WERI-Rb-1 (cell line): ENCODE measurements at regions not wholly inside any gene's neighbourhood (a gene's known extent, or its start where the extent isn't known, plus 50 kb on each side); places are given as distances from the start of the nearest gene placed in this dataset.

Experiments used
- DNase-seq: peaks from one replicate; pipeline ENCODE4 v3.0.0-alpha.2; 2020
- H3K27ac ChIP-seq: fragments of 250-450 bp; sonication (Bioruptor Pico); 2 replicates; pipeline ENCODE4 v1.5.1; 2020; ENCODE audit warnings: mild to moderate bottlenecking, moderate library complexity
- H3K27me3 ChIP-seq: fragments of 250-450 bp; sonication (Bioruptor Pico); 2 replicates; pipeline ENCODE4 v1.5.1; 2021; ENCODE audit warnings: mild to moderate bottlenecking, low read depth, moderate library complexity; ENCODE audit not compliant: insufficient read depth, severe bottlenecking
- H3K36me3 ChIP-seq: fragments of 250-450 bp; sonication (Bioruptor Pico); 2 replicates; pipeline ENCODE4 v1.5.1; 2020; ENCODE audit warnings: mild to moderate bottlenecking, moderate library complexity
- H3K4me3 ChIP-seq: 2 replicates; pipeline ENCODE4 v1.5.1; 2011; ENCODE audit warnings: low read depth, mild to moderate bottlenecking, control low read depth, low read length
- H3K9me3 ChIP-seq: fragments of 250-450 bp; sonication (Bioruptor Pico); 2 replicates; pipeline ENCODE4 v1.5.1; 2021; ENCODE audit warnings: mild to moderate bottlenecking, moderate library complexity; ENCODE audit not compliant: severe bottlenecking
- TF ChIP-seq, protein P1 (sequence below): IDR thresholded peaks from 2 replicates; pipeline ENCODE4 v1.5.1; 2011; ENCODE audit warnings: low read depth, mild to moderate bottlenecking, control low read depth, inconsistent platforms, low read length

DNA sequence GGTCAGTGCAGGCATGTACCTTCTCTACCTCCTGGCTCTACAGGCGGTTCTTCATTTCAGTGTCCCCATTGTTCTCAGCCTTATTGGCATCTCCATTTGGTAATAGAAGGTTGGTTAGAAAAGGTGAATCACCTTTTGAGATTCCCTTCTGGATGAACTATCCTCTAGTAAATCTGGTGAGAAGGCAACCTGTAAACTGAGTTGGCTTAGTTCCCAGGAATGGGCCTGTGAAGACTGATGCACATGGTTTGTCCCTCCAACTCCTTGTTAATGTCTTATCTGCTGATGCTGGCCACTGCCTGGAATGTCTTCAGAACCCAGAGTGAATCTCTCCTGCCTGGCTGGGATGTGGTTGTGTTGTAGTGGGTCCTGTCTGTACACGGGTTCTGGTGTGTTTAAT lies 143.4 kb upstream of the WDR1 start:
- no peaks in the 10 kb centered on the region for H3K27me3 ChIP-seq
- no peaks in the 10 kb centered on the region for H3K36me3 ChIP-seq
- H3K4me3 ChIP-seq: no peak overlapping the region
- no peaks in the 10 kb centered on the region for H3K9me3 ChIP-seq
- TF ChIP-seq, protein P1, sequence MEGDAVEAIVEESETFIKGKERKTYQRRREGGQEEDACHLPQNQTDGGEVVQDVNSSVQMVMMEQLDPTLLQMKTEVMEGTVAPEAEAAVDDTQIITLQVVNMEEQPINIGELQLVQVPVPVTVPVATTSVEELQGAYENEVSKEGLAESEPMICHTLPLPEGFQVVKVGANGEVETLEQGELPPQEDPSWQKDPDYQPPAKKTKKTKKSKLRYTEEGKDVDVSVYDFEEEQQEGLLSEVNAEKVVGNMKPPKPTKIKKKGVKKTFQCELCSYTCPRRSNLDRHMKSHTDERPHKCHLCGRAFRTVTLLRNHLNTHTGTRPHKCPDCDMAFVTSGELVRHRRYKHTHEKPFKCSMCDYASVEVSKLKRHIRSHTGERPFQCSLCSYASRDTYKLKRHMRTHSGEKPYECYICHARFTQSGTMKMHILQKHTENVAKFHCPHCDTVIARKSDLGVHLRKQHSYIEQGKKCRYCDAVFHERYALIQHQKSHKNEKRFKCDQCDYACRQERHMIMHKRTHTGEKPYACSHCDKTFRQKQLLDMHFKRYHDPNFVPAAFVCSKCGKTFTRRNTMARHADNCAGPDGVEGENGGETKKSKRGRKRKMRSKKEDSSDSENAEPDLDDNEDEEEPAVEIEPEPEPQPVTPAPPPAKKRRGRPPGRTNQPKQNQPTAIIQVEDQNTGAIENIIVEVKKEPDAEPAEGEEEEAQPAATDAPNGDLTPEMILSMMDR: no peak
- no peak overlapping the region for H3K27ac ChIP-seq
- DNase-seq: no peak

DNA sequence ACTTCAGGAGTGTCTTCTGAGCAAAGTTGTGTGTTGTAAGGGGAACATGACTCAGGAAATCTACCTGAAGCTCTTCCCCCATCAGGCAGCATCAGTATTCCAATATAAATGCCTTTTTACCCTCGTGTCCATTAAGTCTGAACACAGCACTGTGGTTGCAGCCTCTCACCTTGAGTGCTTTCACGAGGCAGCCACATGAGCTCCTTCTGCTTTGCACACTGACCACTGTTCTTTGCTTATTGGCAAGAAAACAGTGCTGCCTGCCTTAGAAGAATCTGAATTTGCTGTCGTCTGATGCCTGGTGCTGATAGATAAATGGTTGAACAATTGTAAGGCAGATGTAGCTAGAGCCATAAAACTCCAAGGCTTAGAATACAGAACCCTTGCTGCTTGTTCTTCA lies 139.6 kb upstream of the WDR1 start:
- Histone ChIP-seq H3K27me3 (no peaks in the 10 kb centered on the region), H3K4me3 (no peak overlapping the region), H3K36me3 (no peaks in the 10 kb centered on the region), H3K27ac (no peak overlapping the region), H3K9me3 (no peaks in the 10 kb centered on the region)
- TF ChIP-seq, protein P1: no peak
- no peak for DNase-seq

DNA sequence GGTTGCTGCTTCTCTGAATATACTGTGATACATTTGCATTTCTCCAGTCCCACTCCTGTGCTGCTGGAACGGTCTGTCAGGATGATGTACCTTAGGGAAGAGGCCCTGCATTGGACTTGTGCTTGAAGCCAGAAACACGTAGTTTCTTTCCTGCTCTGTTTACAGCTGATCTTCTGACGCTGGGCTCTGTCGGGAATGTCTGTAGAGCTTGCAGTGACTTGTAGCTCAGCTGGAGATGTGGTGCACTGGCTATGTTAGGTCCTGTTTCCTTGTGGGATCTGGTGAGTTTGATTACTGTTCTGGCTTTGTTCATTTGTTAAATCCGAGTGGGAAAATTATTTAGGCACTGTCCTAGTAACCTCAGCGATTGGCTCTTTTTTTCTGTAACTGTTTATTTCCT lies 137.2 kb upstream of the WDR1 start:
- no peak for DNase-seq
- TF ChIP-seq, protein P1: no peak
- Histone ChIP-seq H3K27me3 (no peaks in the 10 kb centered on the region), H3K9me3 (no peaks in the 10 kb centered on the region), H3K27ac (no peak overlapping the region), H3K36me3 (no peaks in the 10 kb centered on the region), H3K4me3 (no peak overlapping the region)

DNA sequence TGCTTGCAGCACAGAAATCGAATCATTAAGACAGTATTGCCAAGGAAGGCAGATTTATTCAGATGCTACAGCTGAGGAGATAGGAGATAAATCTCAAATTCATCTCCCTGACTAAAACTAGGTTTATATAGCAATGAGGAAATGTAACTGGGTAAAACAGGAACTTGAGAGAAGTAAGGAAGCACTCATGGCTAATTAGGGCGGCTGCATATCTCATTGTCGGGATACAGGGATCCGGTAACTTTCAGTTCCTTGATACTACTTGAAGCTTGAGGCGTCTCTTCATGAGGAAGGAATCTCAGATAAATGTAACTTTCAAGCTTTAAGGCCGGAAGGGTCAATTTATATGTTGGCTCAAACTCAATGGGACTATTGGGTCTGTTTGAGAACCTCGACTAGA lies 129.2 kb upstream of the WDR1 start:
- TF ChIP-seq, protein P1: no peak
- Histone ChIP-seq H3K36me3 (no peaks in the 10 kb centered on the region), H3K27ac (no peak overlapping the region), H3K4me3 (no peak overlapping the region), H3K9me3 (peaks cover 2% of the 10 kb centered on the region), H3K27me3 (no peaks in the 10 kb centered on the region)
- DNase-seq: no peak

DNA sequence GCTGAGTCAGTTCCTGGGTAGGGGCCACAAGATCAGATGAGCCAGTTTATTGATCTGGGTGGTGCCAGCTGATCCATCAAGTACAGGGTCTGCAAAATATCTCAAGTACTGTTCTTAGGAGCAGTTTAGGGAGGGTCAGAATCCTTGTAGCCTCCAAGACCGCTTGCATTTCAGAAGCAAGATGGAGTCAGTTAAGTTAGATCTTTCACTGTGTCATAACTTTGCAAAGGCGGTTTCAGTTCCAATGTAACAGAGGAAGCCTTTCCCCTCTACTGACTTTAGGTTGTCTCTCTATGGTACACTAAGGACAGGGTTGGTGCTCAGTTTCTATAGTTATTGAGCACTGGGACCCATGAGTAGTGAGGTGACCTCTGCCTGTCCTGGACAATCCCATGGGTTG lies 127.3 kb upstream of the WDR1 start:
- no peak overlapping the region for H3K4me3 ChIP-seq
- H3K27me3 ChIP-seq: no peaks in the 10 kb centered on the region
- peaks cover 2% of the 10 kb centered on the region for H3K9me3 ChIP-seq
- no peak for DNase-seq
- no peak overlapping the region for H3K27ac ChIP-seq
- H3K36me3 ChIP-seq: no peaks in the 10 kb centered on the region
- TF ChIP-seq, protein P1: no peak

DNA sequence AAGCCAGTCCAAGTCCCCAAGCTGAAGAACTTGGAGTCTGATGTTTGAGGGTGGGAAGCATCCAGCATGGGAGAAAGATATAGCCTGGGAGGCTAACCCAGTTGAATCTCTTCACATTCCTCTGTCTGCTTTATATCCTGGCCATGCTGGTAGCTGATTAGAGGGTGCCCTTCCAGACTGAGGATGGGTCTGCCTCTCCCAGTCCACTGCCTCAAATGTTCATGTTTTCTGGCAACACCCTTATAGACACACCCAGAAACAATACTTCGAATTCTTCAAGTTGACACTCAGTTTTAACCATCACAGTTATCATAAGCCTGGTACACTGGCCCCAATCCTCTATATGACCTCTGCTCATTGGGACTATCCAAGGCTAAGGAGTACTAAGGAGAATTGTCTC lies 124.1 kb upstream of the WDR1 start:
- no peaks in the 10 kb centered on the region for H3K27me3 ChIP-seq
- H3K27ac ChIP-seq: no peak overlapping the region
- DNase-seq: no peak
- peaks cover 2% of the 10 kb centered on the region for H3K9me3 ChIP-seq
- H3K36me3 ChIP-seq: no peaks in the 10 kb centered on the region
- TF ChIP-seq, protein P1: no peak
- no peak overlapping the region for H3K4me3 ChIP-seq
